Neural crest cell (in vitro differentiated cells): ENCODE measurements at regions not wholly inside any gene's neighbourhood (a gene's known extent, or its start where the extent isn't known, plus 50 kb on each side); places are given as distances from the start of the nearest gene placed in this dataset.

Experiments used
- DNase-seq: peaks from one replicate; pipeline ENCODE4 v3.0.0; 2021; ENCODE audit warnings: low read depth, mixed read lengths, low spot score
- H3K27ac Mint-ChIP-seq: one replicate; pipeline ENCODE4 v1.8.0; 2021; ENCODE audit warnings: mild to moderate bottlenecking, mixed read lengths; ENCODE audit not compliant: unreplicated experiment
- H3K27me3 Mint-ChIP-seq: 2 replicates; pipeline ENCODE4 v1.8.0; 2021; ENCODE audit warnings: low read depth, mild to moderate bottlenecking, mixed read lengths
- H3K36me3 Mint-ChIP-seq: 2 replicates; pipeline ENCODE4 v1.8.0; 2021; ENCODE audit warnings: low read depth, mild to moderate bottlenecking, mixed read lengths
- H3K4me1 Mint-ChIP-seq: 2 replicates; pipeline ENCODE4 v1.8.0; 2021; ENCODE audit warnings: mixed read lengths
- H3K4me3 Mint-ChIP-seq: one replicate; pipeline ENCODE4 v1.8.0; 2021; ENCODE audit warnings: mild to moderate bottlenecking, mixed read lengths
- H3K9me3 Mint-ChIP-seq: 2 replicates; pipeline ENCODE4 v1.8.0; 2021; ENCODE audit warnings: mixed read lengths
- TF ChIP-seq, protein P1 (sequence below): fragments of 200-600 bp; sonication (generic); conservative IDR thresholded peaks from 2 replicates; pipeline ENCODE4 v1.5.0; 2021; ENCODE audit warnings: antibody characterized with exemption, mild to moderate bottlenecking

DNA sequence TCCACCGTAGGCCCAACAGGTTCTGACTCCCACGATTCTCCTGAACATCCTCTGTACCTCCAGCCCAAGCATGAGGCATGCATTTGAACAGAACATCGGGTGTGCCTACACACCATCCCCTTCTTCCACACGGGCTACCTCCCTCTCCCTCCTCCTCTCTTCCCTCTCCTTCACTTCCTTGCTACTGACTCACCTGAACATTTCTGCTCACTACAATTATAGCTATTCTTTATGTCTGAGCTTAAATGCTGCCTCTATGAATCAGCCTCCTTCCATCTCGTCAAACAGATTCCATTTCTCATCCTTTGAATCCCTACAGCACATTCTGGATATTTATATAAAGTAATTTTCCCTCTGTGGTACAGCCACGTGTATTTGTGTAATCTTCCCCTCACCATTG, 71.4 kb upstream of the MYLIP start:
- Mint-ChIP-seq H3K4me1 (no peaks in the 10 kb centered on the region), H3K9me3 (no peaks in the 10 kb centered on the region), H3K27me3 (peaks cover 2% of the 10 kb centered on the region)

DNA sequence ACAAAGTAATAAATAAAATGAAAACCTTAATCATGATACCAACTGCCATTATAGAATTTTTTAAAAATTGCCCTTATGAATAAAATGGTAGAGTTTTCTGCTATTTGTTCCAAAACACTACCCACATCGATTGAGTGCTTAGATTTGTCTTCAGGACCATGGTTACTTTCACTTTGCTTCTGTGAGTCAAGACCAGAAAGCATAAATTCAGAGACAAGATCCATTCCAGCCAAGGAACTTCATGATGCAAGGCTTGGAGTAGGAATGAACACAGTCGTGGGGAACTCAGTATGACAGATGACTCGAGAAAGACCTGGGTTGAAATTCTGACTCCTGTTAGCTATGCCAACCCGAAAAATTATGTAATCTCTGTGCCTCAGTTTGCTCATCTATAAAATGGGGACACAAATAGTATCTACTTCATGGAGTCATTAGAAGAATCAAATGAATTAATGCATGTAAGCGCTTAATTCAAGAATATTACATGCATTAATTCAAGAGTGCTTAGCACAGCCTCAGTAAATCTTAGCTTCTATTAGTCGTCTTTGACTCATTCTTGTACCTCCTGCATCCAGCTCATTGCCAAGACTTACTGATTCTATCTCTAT, 72.5 kb upstream of the MYLIP start:
- Mint-ChIP-seq H3K27me3 (peaks cover 2% of the 10 kb centered on the region), H3K36me3 (no peaks in the 10 kb centered on the region), H3K9me3 (no peaks in the 10 kb centered on the region), H3K27ac (no peak overlapping the region), H3K4me1 (no peaks in the 10 kb centered on the region), H3K4me3 (no peak overlapping the region)
- TF ChIP-seq, protein P1, sequence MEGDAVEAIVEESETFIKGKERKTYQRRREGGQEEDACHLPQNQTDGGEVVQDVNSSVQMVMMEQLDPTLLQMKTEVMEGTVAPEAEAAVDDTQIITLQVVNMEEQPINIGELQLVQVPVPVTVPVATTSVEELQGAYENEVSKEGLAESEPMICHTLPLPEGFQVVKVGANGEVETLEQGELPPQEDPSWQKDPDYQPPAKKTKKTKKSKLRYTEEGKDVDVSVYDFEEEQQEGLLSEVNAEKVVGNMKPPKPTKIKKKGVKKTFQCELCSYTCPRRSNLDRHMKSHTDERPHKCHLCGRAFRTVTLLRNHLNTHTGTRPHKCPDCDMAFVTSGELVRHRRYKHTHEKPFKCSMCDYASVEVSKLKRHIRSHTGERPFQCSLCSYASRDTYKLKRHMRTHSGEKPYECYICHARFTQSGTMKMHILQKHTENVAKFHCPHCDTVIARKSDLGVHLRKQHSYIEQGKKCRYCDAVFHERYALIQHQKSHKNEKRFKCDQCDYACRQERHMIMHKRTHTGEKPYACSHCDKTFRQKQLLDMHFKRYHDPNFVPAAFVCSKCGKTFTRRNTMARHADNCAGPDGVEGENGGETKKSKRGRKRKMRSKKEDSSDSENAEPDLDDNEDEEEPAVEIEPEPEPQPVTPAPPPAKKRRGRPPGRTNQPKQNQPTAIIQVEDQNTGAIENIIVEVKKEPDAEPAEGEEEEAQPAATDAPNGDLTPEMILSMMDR: no peak
- no peak for DNase-seq

More for the DNA sequence above, 71.4 kb upstream of the MYLIP start:
- H3K27ac Mint-ChIP-seq: no peak overlapping the region
- no peaks in the 10 kb centered on the region for H3K36me3 Mint-ChIP-seq
- no peak overlapping the region for H3K4me3 Mint-ChIP-seq
- TF ChIP-seq, protein P1: no peak
- DNase-seq: no peak

DNA sequence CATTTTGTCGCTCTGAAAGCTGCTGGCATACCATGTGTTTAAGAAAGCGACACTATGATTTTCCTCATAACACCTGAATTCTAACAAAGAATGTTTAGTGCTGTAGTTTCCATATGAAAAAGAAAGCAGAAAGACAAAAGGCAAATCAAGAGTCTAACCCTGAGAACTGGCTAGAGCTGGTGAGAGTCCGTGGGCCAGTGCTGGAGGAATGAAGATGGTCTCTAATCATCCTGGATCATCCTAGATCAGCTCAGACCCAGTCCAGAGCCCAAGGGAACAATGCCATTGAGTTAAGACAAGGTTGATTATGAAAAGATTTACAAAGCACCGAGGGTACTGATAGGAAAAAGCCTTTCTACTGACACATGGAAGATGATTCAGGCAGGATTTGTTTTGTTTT, 73.0 kb upstream of the MYLIP start:
- no peak for DNase-seq
- Mint-ChIP-seq H3K27me3 (peaks cover 2% of the 10 kb centered on the region), H3K4me1 (no peaks in the 10 kb centered on the region), H3K9me3 (no peaks in the 10 kb centered on the region), H3K27ac (no peak overlapping the region), H3K4me3 (no peak overlapping the region), H3K36me3 (no peaks in the 10 kb centered on the region)
- TF ChIP-seq, protein P1: no peak

DNA sequence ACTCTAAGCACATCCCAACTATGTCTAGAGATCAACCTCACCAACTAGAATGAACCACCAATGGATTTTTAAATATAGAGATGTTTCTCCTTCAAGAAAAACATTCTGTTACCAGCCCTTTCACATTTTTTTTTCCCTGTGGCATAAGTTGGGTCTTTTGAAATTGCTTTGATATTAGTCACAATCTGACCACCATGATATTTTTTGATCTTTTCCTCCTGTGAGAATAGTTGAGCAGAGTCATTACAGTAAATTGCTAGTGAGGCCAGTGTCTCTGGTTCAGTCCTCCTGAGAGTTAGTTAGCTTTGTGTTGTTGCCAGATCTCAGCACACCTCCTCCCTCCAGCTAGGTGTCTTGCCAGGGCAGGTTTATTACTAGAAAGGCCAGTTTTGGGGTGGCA, 79.7 kb upstream of the MYLIP start:
- DNase-seq: no peak
- TF ChIP-seq, protein P1: no peak
- Mint-ChIP-seq H3K27ac (no peak overlapping the region), H3K36me3 (no peaks in the 10 kb centered on the region), H3K4me3 (no peak overlapping the region), H3K4me1 (no peaks in the 10 kb centered on the region), H3K9me3 (peaks cover 2% of the 10 kb centered on the region), H3K27me3 (no peaks in the 10 kb centered on the region)

DNA sequence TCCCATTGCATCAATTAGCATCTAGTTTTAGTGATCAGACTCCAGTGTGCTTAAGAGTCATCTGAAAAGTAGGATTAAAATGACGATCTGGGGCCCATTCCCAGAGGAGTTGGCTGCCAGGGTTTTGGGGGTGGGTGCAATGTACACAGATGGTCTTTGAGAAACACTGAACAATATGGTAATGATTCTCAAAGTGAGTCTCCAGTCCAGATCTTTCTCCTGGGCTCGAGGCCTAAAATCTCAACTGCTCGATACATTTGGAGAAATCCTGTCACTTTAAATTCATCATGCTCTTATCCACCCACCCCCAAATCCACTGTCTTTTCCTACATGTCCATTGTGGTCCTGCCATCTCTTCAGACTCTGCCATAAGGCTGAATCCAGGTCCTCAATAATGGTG, 80.7 kb upstream of the MYLIP start:
- H3K36me3 Mint-ChIP-seq: no peaks in the 10 kb centered on the region
- no peaks in the 10 kb centered on the region for H3K27me3 Mint-ChIP-seq
- no peak for DNase-seq
- TF ChIP-seq, protein P1: no peak
- H3K27ac Mint-ChIP-seq: no peak overlapping the region
- no peak overlapping the region for H3K4me3 Mint-ChIP-seq
- no peaks in the 10 kb centered on the region for H3K4me1 Mint-ChIP-seq
- H3K9me3 Mint-ChIP-seq: peaks cover 2% of the 10 kb centered on the region
